ENCODE measurements at regions not wholly inside any gene's neighbourhood (a gene's known extent, or its start where the extent isn't known, plus 50 kb on each side); places are given as distances from the start of the nearest gene placed in this dataset.

GRCh38 chr22:48256776-48257684 is 1494.6 kb downstream of the TBC1D22A start:
- DNase-seq: no peak

- DNase-seq: no peak
These were observed 1493.7 kb downstream of the TBC1D22A start for GRCh38 chr22:48256041-48256739.

GRCh38 chr22:48254311-48254873 is 1491.9 kb downstream of the TBC1D22A start:
- no peak for DNase-seq

GRCh38 chr22:48253573-48253972 is 1491.1 kb downstream of the TBC1D22A start:
- no peak for DNase-seq

- DNase-seq: no peak
These were observed 1490.7 kb downstream of the TBC1D22A start for GRCh38 chr22:48253136-48253535.

- DNase-seq: no peak
These were observed 1489.2 kb downstream of the TBC1D22A start for GRCh38 chr22:48251629-48252028.

- DNase-seq: no peak
These were observed 1488.6 kb downstream of the TBC1D22A start for GRCh38 chr22:48250937-48251530.

GRCh38 chr22:48250286-48250895 is 1487.9 kb downstream of the TBC1D22A start:
- DNase-seq: no peak

GRCh38 chr22:48249713-48250268 is 1487.3 kb downstream of the TBC1D22A start:
- DNase-seq: no peak

GRCh38 chr22:48248901-48249455 is 1486.5 kb downstream of the TBC1D22A start:
- DNase-seq: no peak

GRCh38 chr22:48247829-48248228 is 1485.4 kb downstream of the TBC1D22A start:
- no peak for DNase-seq

- no peak for DNase-seq
These were observed 1482.7 kb downstream of the TBC1D22A start for GRCh38 chr22:48245196-48245485.

GRCh38 chr22:48244388-48245195 is 1482.1 kb downstream of the TBC1D22A start:
- DNase-seq: no peak

- DNase-seq: no peak
These were observed 1480.0 kb downstream of the TBC1D22A start for GRCh38 chr22:48242461-48242864.

- no peak for DNase-seq
These were observed 1479.2 kb downstream of the TBC1D22A start for GRCh38 chr22:48241658-48242057.

GRCh38 chr22:48240935-48241230 is 1478.4 kb downstream of the TBC1D22A start:
- DNase-seq: no peak

- peak; percentile 7 for DNase-seq
These were observed 1477.9 kb downstream of the TBC1D22A start for GRCh38 chr22:48240148-48240934.

- DNase-seq: no peak
These were observed 1477.2 kb downstream of the TBC1D22A start for GRCh38 chr22:48239461-48240147.

GRCh38 chr22:48238966-48239365 is 1476.5 kb downstream of the TBC1D22A start:
- DNase-seq: no peak

GRCh38 chr22:48238284-48238915 is 1476.0 kb downstream of the TBC1D22A start:
- no peak for DNase-seq
